ENCODE measurements at regions not wholly inside any gene's neighbourhood (a gene's known extent, or its start where the extent isn't known, plus 50 kb on each side); places are given as distances from the start of the nearest gene placed in this dataset.

GRCh38 chr16:64731891-64732290 lies 390.0 kb downstream of the CDH11 start (continued):
- no peak for TF ChIP-seq PRDM15 (CRISPR knock-in tag; IDR thresholded peaks at IDR 0.05)
- no peak for TF ChIP-seq BCL3 (IDR thresholded peaks at IDR 0.05; ENCODE audit: borderline replicate concordance, insufficient read depth, low read depth, low read length, poor library complexity, severe bottlenecking)
- TF ChIP-seq ZBTB40 (IDR thresholded peaks at IDR 0.05; ENCODE audit: borderline replicate concordance) = no peak
- no peak for TF ChIP-seq TCF7 (IDR thresholded peaks at IDR 0.05; ENCODE audit: borderline replicate concordance)
- no peak for TF ChIP-seq ELK1 (IDR thresholded peaks at IDR 0.05; ENCODE audit: low read depth, low read length)
- no peak for TF ChIP-seq RUNX3 (IDR thresholded peaks at IDR 0.05; ENCODE audit: low read length)
- TF ChIP-seq WRNIP1 (IDR thresholded peaks at IDR 0.05; ENCODE audit: borderline replicate concordance, low read depth, low read length) = no peak
- TF ChIP-seq ZNF24 (IDR thresholded peaks at IDR 0.05) = no peak
